SK-N-MC (cell line): ENCODE measurements at regions not wholly inside any gene's neighbourhood (a gene's known extent, or its start where the extent isn't known, plus 50 kb on each side); places are given as distances from the start of the nearest gene placed in this dataset.

Experiments
- DNase-seq: peaks from one replicate; pipeline ENCODE4 v3.0.0-alpha.2; 2011; ENCODE audit warnings: low read depth, low spot score
- H3K27ac ChIP-seq: fragments of 200-600 bp; sonication (generic); 2 replicates; pipeline ENCODE4 v1.5.1; 2016; ENCODE audit warnings: mixed run types
- H3K36me3 ChIP-seq: fragments of 200-600 bp; sonication (generic); 2 replicates; pipeline ENCODE4 v1.6.1; 2017; ENCODE audit warnings: antibody characterized with exemption, low read length, mixed read lengths; ENCODE audit not compliant: insufficient read depth
- H3K4me3 ChIP-seq: fragments of 200-600 bp; sonication (generic); 2 replicates; pipeline ENCODE4 v1.5.1; 2016
- H3K9ac ChIP-seq: fragments of 200-600 bp; sonication (generic); 2 replicates; pipeline ENCODE4 v1.8.0; 2017; ENCODE audit warnings: mixed run types, mixed read lengths; ENCODE audit not compliant: insufficient read length
- H3K9me3 ChIP-seq: fragments of 200-600 bp; sonication (generic); 2 replicates; pipeline ENCODE4 v1.6.1; 2017; ENCODE audit warnings: low read depth, mild to moderate bottlenecking, antibody characterized with exemption, low read length, moderate library complexity, mixed read lengths
- EZH2 ChIP-seq: fragments of 200-600 bp; sonication (generic); IDR thresholded peaks from one replicate; pipeline ENCODE4 v1.6.1; 2017; ENCODE audit warnings: antibody characterized with exemption
- FOXP2 ChIP-seq: optimal IDR thresholded peaks from 2 replicates; pipeline ENCODE3; 2011; ENCODE audit warnings: mild to moderate bottlenecking, moderate library complexity; ENCODE audit not compliant: insufficient read depth; ENCODE audit errors: extremely low read length, control extremely low read depth
- POLR2AphosphoS5 ChIP-seq: IDR thresholded peaks from 2 replicates; pipeline ENCODE4 v1.6.1; 2012; ENCODE audit warnings: mild to moderate bottlenecking, low read depth, low read length, borderline replicate concordance

DNA sequence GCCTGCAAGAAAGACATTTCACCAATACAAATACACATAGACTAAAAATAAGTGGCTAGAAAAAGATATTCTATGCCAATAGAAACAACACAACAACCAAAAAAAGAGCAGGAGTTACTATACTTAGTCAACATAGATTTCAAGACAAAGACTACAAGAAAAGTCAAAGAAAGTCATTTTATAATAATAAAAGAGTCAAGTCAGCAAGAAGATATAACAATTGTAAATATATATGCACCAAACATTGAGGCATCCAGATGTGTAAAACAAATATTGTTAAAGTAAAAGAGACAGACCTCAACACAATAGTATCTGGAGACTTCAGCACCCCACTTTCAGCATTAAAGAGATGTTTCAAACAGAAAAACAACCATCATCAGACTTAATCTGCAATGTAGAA lies 104.6 kb downstream of the AMY1C start:
- TF ChIP-seq POLR2AphosphoS5 = no peak
- no peak for TF ChIP-seq FOXP2
- no peak for TF ChIP-seq EZH2
- no peak overlapping the region for H3K9ac ChIP-seq
- no peak overlapping the region for H3K4me3 ChIP-seq
- no peaks in the 10 kb centered on the region for H3K9me3 ChIP-seq
- H3K36me3 ChIP-seq = no peaks in the 10 kb centered on the region
- no peak overlapping the region for H3K27ac ChIP-seq
- no peak for DNase-seq

DNA sequence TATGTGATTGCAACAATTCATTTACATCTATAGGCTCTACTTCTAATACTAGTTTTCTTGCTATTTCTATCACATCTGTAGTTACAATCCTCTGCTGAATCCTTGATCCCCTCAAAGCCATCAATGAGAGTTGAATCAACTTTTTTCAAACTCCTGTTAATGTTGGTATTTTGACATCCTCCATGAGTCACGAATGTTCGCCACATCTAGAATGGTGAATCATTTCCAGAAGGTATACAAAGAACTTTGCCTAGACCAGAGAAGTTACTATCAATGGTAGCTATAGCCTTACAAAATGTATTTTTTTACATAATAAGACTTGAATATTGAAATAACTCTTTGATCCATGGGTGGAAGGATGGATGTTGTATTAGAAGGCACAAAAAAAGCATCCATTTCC lies 110.0 kb downstream of the AMY1C start:
- H3K36me3 ChIP-seq = no peaks in the 10 kb centered on the region
- no peak for DNase-seq
- no peak overlapping the region for H3K4me3 ChIP-seq
- no peaks in the 10 kb centered on the region for H3K9me3 ChIP-seq
- TF ChIP-seq POLR2AphosphoS5 = no peak
- TF ChIP-seq FOXP2 = no peak
- TF ChIP-seq EZH2 = no peak
- no peak overlapping the region for H3K9ac ChIP-seq
- no peak overlapping the region for H3K27ac ChIP-seq

DNA sequence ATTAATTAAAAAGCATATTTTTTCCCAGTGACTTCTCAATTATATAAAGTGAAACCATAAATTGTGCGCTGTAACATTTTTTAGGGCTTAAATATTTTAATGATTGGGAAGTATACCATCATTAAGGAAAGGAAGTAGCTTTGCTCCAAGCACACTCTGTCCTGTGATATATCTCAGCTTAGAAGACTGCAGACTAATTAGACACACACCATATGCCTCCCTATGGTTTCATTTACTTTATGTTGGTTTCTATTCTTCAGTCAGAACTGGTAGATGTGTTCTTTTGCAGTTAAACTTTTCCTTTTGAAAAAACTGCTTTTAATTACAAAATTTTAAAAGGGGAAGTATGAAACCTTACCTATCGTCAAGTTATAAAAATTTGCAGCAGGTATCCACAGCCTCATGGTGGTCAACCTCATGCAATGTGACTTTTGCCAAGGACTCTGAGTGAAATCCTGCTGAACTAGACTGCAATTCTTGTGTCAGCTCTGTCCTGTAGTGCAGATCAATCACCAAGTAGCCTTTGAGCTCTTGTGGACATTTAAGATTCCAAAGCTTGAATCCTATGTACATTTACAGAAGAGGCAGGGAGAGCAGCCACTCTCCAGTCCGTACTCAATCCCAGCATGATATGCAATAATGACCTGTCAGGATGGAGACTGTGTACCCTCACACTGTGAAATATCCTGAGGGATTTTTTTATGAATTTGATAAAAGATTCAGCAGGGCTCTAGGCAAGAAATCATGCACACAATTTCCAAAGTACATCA lies 149.1 kb downstream of the AMY1C start:
- Histone ChIP-seq H3K27ac (no peak overlapping the region), H3K4me3 (no peak overlapping the region), H3K9me3 (no peaks in the 10 kb centered on the region), H3K36me3 (no peaks in the 10 kb centered on the region), H3K9ac (no peak overlapping the region)
- DNase-seq = no peak
- TF ChIP-seq POLR2AphosphoS5 (no peak), FOXP2 (no peak), EZH2 (no peak)

DNA sequence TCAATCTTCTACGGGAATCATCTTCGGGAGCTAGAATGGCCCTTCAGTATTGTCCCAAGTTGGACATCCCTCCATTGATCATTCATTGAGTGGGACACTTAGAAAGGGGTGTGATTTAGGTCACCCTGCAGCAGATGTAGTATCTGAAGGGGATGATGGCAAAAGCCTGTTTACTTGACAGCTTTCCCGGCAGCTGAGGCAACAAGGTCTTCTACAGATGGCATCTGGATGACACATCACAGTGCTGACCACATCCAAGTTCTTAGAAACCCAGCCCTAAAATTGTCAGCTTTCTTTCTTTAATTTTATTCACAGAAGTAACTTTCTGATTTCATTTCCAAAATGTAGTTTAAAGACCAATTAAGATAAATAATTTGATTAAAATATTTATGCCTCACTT lies 150.3 kb downstream of the AMY1C start:
- DNase-seq = no peak

DNA sequence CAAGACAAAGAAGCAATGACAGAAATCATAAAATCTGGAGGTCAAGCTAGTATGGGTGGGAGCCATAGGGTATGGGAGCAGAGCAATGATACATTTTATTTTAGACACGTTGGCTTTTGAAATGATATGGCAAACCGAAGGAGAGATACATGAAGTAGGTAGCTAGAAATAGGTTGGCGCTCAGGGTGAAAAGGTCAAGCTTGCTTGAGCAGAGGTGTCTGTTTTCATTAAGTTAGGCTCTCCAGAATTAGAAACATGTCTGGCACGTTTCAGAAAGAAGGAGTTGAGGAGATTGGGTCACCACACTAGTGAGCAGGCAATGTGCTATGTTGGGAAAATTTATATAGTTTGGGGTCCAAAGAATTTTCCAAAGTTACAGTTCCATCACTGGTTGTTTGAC lies 151.4 kb downstream of the AMY1C start:
- no peak overlapping the region for H3K27ac ChIP-seq
- no peaks in the 10 kb centered on the region for H3K9me3 ChIP-seq
- no peak overlapping the region for H3K9ac ChIP-seq
- no peak overlapping the region for H3K4me3 ChIP-seq
- TF ChIP-seq POLR2AphosphoS5 (no peak), FOXP2 (no peak), EZH2 (no peak)
- DNase-seq = no peak
- H3K36me3 ChIP-seq = no peaks in the 10 kb centered on the region

More for the DNA sequence above, 150.3 kb downstream of the AMY1C start:
- Histone ChIP-seq H3K4me3 (no peak overlapping the region), H3K36me3 (no peaks in the 10 kb centered on the region), H3K27ac (no peak overlapping the region), H3K9me3 (no peaks in the 10 kb centered on the region), H3K9ac (no peak overlapping the region)
- TF ChIP-seq FOXP2 = no peak
- no peak for TF ChIP-seq EZH2
- no peak for TF ChIP-seq POLR2AphosphoS5

DNA sequence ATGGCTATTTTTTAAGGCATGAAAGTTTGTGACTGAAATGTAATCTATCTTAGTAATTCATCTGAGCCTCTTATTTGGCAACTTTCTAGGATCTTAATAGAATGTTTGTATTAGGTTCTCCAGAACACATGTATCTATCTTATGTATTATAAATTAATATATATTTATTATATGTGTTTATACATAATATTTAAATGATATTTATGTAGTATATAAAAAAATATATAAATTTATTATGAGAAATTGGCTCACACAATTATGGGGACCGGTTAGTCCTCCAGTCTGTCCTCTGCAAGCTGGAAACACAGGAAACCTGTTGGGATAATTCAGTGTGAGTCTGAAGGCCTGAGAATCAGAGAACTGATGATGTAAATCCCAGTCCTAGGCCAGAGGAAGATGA lies 155.7 kb downstream of the AMY1C start:
- Histone ChIP-seq H3K4me3 (no peak overlapping the region), H3K27ac (no peak overlapping the region), H3K9ac (no peak overlapping the region), H3K9me3 (no peaks in the 10 kb centered on the region), H3K36me3 (no peaks in the 10 kb centered on the region)
- no peak for DNase-seq
- TF ChIP-seq POLR2AphosphoS5 (no peak), FOXP2 (no peak), EZH2 (no peak)

DNA sequence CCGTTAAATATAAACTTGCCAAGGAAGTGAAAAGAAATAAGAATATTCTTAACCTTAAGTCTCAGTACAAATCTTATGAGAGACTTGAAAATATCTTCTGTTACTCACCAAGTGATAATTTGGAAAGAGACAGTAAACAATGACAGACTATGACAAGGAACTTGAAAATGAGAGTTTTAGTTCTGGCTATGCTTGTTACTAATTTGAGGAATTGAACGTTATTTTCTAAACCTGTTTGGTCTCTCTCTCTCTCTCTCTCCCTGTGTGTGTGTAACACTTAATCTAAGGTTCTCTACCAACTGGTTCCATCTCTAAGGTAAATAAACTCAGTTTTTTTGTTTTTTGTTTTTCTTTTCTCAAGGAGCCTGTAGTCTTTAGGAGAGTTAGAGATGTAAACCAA lies 161.8 kb downstream of the AMY1C start:
- no peak overlapping the region for H3K4me3 ChIP-seq
- no peak overlapping the region for H3K9ac ChIP-seq
- TF ChIP-seq EZH2 (no peak), POLR2AphosphoS5 (no peak), FOXP2 (no peak)
- no peak for DNase-seq
- no peaks in the 10 kb centered on the region for H3K9me3 ChIP-seq
- H3K27ac ChIP-seq = no peak overlapping the region
- H3K36me3 ChIP-seq = no peaks in the 10 kb centered on the region

DNA sequence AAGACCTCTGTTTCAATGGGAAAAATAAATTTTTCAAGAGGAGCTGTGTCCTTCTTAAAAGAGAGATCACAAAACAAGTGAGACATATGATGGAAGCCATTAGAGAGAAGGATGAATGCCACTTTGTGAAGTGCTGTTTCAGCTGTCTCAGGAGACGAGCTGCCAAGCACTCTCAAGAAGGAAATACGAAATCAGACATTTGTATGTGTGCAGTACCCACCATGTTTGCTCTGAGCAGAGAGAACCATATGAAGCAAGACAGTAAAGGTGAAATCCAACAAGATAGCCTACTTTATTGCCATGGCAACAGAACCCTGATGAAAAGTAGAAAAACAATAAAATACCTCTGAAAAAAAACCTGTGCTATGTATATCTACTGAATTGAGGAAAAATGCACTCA lies 168.1 kb downstream of the AMY1C start:
- Histone ChIP-seq H3K4me3 (no peak overlapping the region), H3K36me3 (no peaks in the 10 kb centered on the region), H3K9ac (no peak overlapping the region), H3K9me3 (no peaks in the 10 kb centered on the region), H3K27ac (no peak overlapping the region)
- DNase-seq = no peak
- no peak for TF ChIP-seq EZH2

DNA sequence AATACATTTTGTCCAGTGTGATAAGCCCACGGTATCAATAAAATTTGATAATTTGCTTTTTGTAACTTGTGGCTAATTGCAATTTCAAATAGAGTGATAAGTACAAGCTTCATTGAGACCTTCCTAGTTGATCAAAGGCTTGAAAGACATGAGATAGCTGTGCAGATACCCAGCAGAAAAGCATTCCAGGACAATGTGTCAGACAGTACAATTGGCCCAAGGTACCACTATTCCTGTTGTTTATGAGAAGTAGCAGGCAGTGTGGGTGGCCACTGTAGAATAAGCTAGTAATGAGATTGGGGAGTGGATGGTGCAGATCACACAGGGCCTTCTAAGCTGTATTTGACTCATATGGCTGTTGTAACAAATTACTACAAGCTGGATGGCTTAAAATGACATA lies 182.2 kb downstream of the AMY1C start:
- no peak overlapping the region for H3K4me3 ChIP-seq
- H3K36me3 ChIP-seq = no peaks in the 10 kb centered on the region
- TF ChIP-seq EZH2 (no peak), POLR2AphosphoS5 (no peak), FOXP2 (no peak)
- DNase-seq = no peak
- H3K27ac ChIP-seq = no peak overlapping the region
- no peak overlapping the region for H3K9ac ChIP-seq
- no peaks in the 10 kb centered on the region for H3K9me3 ChIP-seq
